SU-DHL-6 (cell line): ENCODE measurements at regions not wholly inside any gene's neighbourhood (a gene's known extent, or its start where the extent isn't known, plus 50 kb on each side); places are given as distances from the start of the nearest gene placed in this dataset.

Source experiments
- H2AFZ ChIP-seq: fragments of 200-600 bp; sonication (generic); 2 replicates; pipeline ENCODE4 v1.6.1; 2014; ENCODE audit warnings: low read depth, mild to moderate bottlenecking, moderate library complexity, mixed read lengths, antibody characterized with exemption, low read length; ENCODE audit not compliant: severe bottlenecking
- H3F3A ChIP-seq: fragments of 200-600 bp; shearing (Covaris generic); 2 replicates; pipeline ENCODE4 v1.6.0; 2016; ENCODE audit warnings: antibody characterized with exemption, mild to moderate bottlenecking; ENCODE audit not compliant: insufficient read depth
- H3K27ac ChIP-seq: fragments of 200-600 bp; sonication (generic); 2 replicates; pipeline ENCODE4 v1.5.1; 2016; ENCODE audit warnings: low read depth, mild to moderate bottlenecking, low read length, moderate library complexity, mixed read lengths
- H3K27me3 ChIP-seq: fragments of 200-600 bp; sonication (generic), shearing (Covaris generic); 2 replicates; pipeline ENCODE4 v1.6.0; 2014; ENCODE audit warnings: mild to moderate bottlenecking, low read length
- H3K36me3 ChIP-seq: fragments of 200-600 bp; sonication (generic); 2 replicates; pipeline ENCODE4 v1.6.1; 2014; ENCODE audit warnings: mild to moderate bottlenecking, low read length, mixed read lengths
- H3K4me2 ChIP-seq: fragments of 300-600, 200-600 bp; shearing (Covaris generic), sonication (generic); 2 replicates; pipeline ENCODE4 v1.6.0; 2014; ENCODE audit warnings: low read length, low read depth, mild to moderate bottlenecking; ENCODE audit not compliant: poor library complexity, severe bottlenecking
- H3K4me3 ChIP-seq: fragments of 200-600 bp; sonication (generic); 2 replicates; pipeline ENCODE4 v1.5.1; 2014; ENCODE audit warnings: antibody characterized with exemption, low read length, mild to moderate bottlenecking, mixed read lengths; ENCODE audit not compliant: insufficient read depth, poor library complexity, severe bottlenecking
- H3K79me2 ChIP-seq: fragments of 200-600 bp; sonication (generic); 2 replicates; pipeline ENCODE4 v1.6.1; 2014; ENCODE audit warnings: mild to moderate bottlenecking, low read length, moderate library complexity; ENCODE audit not compliant: insufficient read depth
- H3K9ac ChIP-seq: fragments of 200-600 bp; sonication (generic); 2 replicates; pipeline ENCODE4 v1.7.0; 2014; ENCODE audit warnings: mild to moderate bottlenecking, low read length
- H3K9me2 ChIP-seq: fragments of 200-600 bp; sonication (generic); replicated peaks from 2 replicates; pipeline ENCODE4 v1.6.1; 2014; ENCODE audit warnings: low read length; ENCODE audit not compliant: insufficient read depth
- H3K9me3 ChIP-seq: fragments of 200-600 bp; sonication (generic); 2 replicates; pipeline ENCODE4 v1.6.1; 2014; ENCODE audit warnings: low read length, mixed read lengths; ENCODE audit not compliant: insufficient read depth
- H4K20me1 ChIP-seq: fragments of 200-600 bp; sonication (generic); 2 replicates; pipeline ENCODE4 v1.6.1; 2014; ENCODE audit warnings: low read depth, mild to moderate bottlenecking, antibody characterized with exemption, low read length, moderate library complexity, mixed read lengths
- EZH2phosphoT487 ChIP-seq: fragments of 200-600 bp; sonication (generic), shearing (Covaris generic); conservative IDR thresholded peaks from 2 replicates; pipeline ENCODE4 v1.6.1; 2018; ENCODE audit warnings: mild to moderate bottlenecking, antibody characterized with exemption, low read length, moderate library complexity, mixed read lengths
- TF ChIP-seq, protein P1 (sequence below): fragments of 200-600 bp; sonication (generic); IDR thresholded peaks from one replicate; pipeline ENCODE4 v1.5.1; 2017; ENCODE audit warnings: antibody characterized with exemption, mild to moderate bottlenecking, low read length, moderate library complexity; ENCODE audit not compliant: insufficient read depth, poor library complexity, severe bottlenecking

DNA sequence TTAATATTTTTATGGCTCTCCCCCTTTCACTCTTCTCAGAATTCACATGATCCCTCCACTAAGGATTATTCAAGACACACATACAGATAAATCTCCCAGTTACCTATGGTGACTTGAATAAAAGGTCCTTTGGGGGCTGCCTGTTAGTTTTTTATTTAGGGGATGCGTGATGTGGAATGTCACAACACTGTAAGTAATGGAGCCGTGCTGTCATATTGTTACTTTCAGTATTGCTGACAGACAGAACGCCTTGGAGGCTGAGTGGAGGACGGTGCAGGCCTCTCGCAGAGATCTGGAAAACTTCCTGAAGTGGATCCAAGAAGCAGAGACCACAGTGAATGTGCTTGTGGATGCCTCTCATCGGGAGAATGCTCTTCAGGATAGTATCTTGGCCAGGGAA is 291.7 kb downstream of the UTRN start:
- no peaks in the 10 kb centered on the region for H4K20me1 ChIP-seq
- H3K9me2 ChIP-seq = no peaks in the 10 kb centered on the region
- no peaks in the 10 kb centered on the region for H3K79me2 ChIP-seq
- no peaks in the 10 kb centered on the region for H3K27me3 ChIP-seq
- TF ChIP-seq EZH2phosphoT487 = no peak
- TF ChIP-seq, protein P1, sequence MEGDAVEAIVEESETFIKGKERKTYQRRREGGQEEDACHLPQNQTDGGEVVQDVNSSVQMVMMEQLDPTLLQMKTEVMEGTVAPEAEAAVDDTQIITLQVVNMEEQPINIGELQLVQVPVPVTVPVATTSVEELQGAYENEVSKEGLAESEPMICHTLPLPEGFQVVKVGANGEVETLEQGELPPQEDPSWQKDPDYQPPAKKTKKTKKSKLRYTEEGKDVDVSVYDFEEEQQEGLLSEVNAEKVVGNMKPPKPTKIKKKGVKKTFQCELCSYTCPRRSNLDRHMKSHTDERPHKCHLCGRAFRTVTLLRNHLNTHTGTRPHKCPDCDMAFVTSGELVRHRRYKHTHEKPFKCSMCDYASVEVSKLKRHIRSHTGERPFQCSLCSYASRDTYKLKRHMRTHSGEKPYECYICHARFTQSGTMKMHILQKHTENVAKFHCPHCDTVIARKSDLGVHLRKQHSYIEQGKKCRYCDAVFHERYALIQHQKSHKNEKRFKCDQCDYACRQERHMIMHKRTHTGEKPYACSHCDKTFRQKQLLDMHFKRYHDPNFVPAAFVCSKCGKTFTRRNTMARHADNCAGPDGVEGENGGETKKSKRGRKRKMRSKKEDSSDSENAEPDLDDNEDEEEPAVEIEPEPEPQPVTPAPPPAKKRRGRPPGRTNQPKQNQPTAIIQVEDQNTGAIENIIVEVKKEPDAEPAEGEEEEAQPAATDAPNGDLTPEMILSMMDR = no peak
- no peaks in the 10 kb centered on the region for H3F3A ChIP-seq
- H2AFZ ChIP-seq = no peak overlapping the region
- no peak overlapping the region for H3K4me2 ChIP-seq
- no peak overlapping the region for H3K9ac ChIP-seq
- H3K4me3 ChIP-seq = no peak overlapping the region
- H3K9me3 ChIP-seq = no peaks in the 10 kb centered on the region
- no peak overlapping the region for H3K27ac ChIP-seq
- no peaks in the 10 kb centered on the region for H3K36me3 ChIP-seq

DNA sequence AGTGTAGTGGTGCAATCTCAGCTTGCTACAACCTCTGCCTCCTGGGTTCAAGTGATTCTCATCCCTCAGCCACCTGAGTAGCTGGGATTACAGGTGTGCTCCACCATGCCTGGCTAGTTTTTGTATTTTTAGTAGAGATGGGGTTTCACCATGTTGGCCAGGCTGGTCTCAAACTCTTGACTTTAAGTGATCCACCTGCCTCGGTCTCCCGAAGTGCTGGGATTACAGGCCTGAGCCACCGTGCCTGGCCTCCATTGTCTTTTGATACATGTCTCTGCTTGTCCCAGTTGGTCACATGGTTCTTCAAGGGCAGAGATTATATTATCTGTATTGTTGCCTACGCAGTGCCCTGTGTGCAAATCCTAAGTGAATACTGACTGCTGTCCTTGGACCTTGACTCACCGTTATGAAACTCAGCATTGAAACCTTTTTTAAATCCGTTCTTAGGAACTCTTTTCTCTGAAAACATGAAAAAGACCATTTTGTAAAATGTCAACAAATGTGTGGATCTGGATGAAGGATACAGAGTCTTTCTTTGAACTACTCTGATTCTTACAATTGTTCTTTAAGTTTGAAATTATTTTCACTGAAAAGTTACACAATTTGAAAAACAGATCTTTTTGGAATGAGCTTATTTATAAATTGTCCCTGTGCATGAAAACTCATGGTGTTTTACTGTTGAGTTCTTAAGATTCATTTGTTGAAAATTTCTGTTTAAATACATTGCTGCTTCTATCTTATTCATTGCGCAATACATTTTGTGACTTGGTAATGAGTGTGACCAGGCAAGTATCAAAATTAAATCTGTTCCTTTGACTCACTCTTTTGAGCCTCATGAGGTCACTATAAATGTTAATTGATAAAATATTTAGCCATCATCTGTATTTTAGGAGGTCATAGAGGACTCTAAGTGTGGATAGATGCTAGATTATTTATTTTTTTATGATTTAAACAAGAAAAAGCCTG is 293.5 kb downstream of the UTRN start:
- no peaks in the 10 kb centered on the region; the same call in 1 of the 2 replicates for H4K20me1 ChIP-seq
- H3K9me2 ChIP-seq = no peaks in the 10 kb centered on the region
- no peak overlapping the region for H3K27ac ChIP-seq
- no peaks in the 10 kb centered on the region for H3K9me3 ChIP-seq
- H3K27me3 ChIP-seq = no peaks in the 10 kb centered on the region
- no peaks in the 10 kb centered on the region for H3K79me2 ChIP-seq
- no peak overlapping the region for H3K9ac ChIP-seq
- H3K4me2 ChIP-seq = no peak overlapping the region
- no peaks in the 10 kb centered on the region for H3F3A ChIP-seq
- no peaks in the 10 kb centered on the region for H3K36me3 ChIP-seq
- TF ChIP-seq, protein P1 = no peak
- no peak for TF ChIP-seq EZH2phosphoT487
- H2AFZ ChIP-seq = no peak overlapping the region
- H3K4me3 ChIP-seq = no peak overlapping the region

DNA sequence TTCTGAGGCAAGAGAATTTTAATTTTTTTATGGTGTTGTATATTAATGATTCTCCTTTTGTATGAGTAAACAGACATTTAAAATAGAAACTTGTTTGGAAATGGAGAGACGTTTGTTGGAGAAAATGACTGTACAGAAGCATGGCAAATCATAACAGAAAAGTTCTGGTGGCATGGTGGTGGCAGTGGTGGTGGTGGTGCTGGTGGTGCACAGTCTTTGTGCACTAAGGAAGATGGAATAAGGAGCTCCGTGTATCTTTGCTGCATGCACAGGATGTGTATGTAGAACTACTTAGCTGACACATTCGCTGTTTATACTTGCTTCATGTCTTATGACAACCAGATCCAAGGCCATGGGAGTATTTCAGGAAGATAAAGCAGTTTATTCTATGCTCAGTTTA is 294.9 kb downstream of the UTRN start:
- no peak for TF ChIP-seq EZH2phosphoT487
- TF ChIP-seq, protein P1 = no peak
- H2AFZ ChIP-seq = no peak overlapping the region
- no peaks in the 10 kb centered on the region for H3K9me3 ChIP-seq
- H3K4me2 ChIP-seq = no peak overlapping the region
- H3K79me2 ChIP-seq = no peaks in the 10 kb centered on the region
- H3K4me3 ChIP-seq = no peak overlapping the region
- H3K36me3 ChIP-seq = no peaks in the 10 kb centered on the region
- no peak overlapping the region for H3K9ac ChIP-seq
- no peak overlapping the region for H3K27ac ChIP-seq
- no peaks in the 10 kb centered on the region for H3K27me3 ChIP-seq
- no peaks in the 10 kb centered on the region; the same call in 1 of the 2 replicates for H4K20me1 ChIP-seq
- no peaks in the 10 kb centered on the region for H3K9me2 ChIP-seq
- no peaks in the 10 kb centered on the region for H3F3A ChIP-seq
